Stimulated activated naive CD8-positive, alpha-beta T cell treated with anti-CD3 and anti-CD28 coated beads, Interleukin-15, Interleukin-2, amounts not matched to agents 100 ng/mL and 50 ng/mL, for 24 hours (primary cell): ENCODE measurements at regions not wholly inside any gene's neighbourhood (a gene's known extent, or its start where the extent isn't known, plus 50 kb on each side); places are given as distances from the start of the nearest gene placed in this dataset.

Experiments used
- H3K27ac Mint-ChIP-seq: one replicate; pipeline ENCODE4 v1.8.0; 2021; ENCODE audit warnings: mild to moderate bottlenecking, mixed read lengths
- H3K27me3 Mint-ChIP-seq: one replicate; pipeline ENCODE4 v1.8.0; 2021; ENCODE audit warnings: mixed read lengths
- H3K36me3 Mint-ChIP-seq: one replicate; pipeline ENCODE4 v1.8.0; 2021; ENCODE audit warnings: low read depth, mixed read lengths
- H3K4me1 Mint-ChIP-seq: one replicate; pipeline ENCODE4 v1.8.0; 2021; ENCODE audit warnings: low read depth, mixed read lengths
- H3K4me3 Mint-ChIP-seq: one replicate; pipeline ENCODE4 v1.8.0; 2021; ENCODE audit warnings: mild to moderate bottlenecking, mixed read lengths
- H3K9me3 Mint-ChIP-seq: one replicate; pipeline ENCODE4 v1.8.0; 2021; ENCODE audit warnings: mixed read lengths

DNA sequence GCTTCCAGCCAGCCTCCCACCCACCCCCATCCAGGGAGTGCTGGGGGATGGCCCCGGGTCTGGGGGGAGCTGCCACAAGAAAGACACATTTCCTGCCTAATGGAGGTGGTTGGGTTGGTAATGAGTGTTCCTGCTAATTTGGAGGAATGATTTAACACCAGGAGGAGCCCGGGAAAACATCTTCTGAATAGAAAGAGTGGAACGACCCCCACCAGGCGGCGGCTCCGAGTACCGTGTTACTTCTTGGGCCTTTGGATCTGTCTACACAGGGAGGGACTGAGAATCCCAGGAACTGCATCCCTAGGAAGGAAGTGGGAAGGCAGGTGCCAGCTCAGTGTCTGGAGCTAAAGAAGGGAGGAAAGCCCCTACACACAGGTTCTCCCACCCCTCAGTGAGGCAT, 64.6 kb downstream of the TSPAN17 start:
- Mint-ChIP-seq H3K9me3 (no peaks in the 10 kb centered on the region), H3K36me3 (no peaks in the 10 kb centered on the region), H3K4me1 (no peaks in the 10 kb centered on the region), H3K27me3 (peaks cover 61% of the 10 kb centered on the region), H3K4me3 (no peak overlapping the region), H3K27ac (no peak overlapping the region)

DNA sequence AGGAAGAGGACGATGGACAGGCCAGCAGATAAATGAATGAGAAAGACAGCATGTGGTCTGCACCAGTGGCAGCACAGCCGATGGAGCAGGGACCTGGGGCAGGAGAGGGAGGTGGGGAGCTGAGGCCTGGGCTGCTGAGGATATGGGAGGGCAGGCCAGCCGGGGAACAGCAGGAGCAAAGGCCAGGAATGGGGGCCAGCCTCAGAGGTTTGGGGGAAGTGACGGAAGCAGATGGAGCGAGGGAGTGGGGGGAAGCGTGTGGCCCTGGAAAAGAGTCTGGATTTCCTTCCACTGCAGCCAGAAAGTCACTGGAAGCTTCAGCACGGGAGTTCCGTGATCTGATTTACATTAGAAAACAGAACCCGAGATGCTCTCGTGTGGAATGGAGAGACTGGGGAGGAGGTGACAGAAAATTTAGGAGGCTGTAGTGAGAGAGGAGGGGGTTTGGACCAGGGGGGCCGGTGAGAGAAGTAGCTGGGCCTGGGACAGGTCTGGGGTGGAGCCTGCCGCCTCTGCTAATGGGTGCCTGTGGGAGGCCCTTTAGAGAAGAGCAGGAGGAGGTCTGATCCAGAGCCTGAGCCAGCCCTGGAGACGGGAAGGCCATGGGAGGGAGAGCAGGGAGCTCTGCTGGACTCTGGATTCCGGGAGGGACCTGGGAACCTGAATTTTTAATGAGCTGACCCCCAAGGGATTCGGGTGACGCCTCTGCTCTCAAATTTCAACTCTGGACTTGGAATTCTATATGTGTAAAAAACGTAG, 65.4 kb downstream of the TSPAN17 start:
- Mint-ChIP-seq H3K4me3 (no peak overlapping the region), H3K36me3 (no peaks in the 10 kb centered on the region), H3K27ac (no peak overlapping the region), H3K27me3 (peaks cover 58% of the 10 kb centered on the region), H3K9me3 (no peaks in the 10 kb centered on the region), H3K4me1 (no peaks in the 10 kb centered on the region)

DNA sequence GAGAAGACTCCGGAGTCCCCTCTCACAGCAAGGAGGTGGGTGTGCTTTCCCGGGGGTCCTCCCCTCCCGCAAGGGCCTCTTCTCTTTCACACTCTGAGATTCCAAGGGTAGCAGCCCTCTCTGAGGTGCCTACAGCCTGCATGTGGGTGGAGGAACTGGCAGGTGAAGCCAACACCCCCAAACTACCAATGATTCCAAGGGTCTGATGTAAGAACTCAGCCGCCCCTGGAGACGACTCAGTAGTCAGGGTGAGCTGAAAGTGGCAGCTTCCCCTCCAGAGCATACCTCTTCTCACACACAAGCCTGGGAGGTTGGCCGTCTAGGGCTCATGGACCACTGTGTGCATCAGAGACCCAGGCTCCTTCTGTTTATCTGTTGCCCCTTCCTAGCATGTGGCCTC, 66.1 kb downstream of the TSPAN17 start:
- Mint-ChIP-seq H3K27me3 (peaks cover 60% of the 10 kb centered on the region), H3K4me3 (no peak overlapping the region), H3K9me3 (no peaks in the 10 kb centered on the region), H3K4me1 (no peaks in the 10 kb centered on the region), H3K36me3 (no peaks in the 10 kb centered on the region), H3K27ac (no peak overlapping the region)

DNA sequence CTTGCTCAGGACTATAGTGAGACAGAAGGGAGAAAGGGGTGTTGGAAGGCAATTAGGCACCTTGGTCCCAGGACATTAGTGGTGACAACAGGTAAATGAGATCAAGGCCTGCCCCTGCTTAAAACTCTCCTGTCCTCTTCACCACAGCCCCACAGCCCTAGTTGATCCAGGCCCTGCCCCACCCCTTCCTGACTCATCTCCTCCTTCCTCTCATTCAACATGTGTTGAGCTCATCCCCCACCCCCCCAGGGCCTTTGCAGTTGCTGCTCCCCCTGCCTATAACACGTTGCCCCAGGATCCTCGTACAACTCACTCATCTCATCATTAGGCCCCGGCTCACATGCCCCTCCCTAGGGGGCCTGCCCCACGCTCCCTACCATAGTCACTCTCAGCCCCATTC, 66.8 kb downstream of the TSPAN17 start:
- Mint-ChIP-seq H3K4me3 (no peak overlapping the region), H3K9me3 (no peaks in the 10 kb centered on the region), H3K27ac (no peak overlapping the region), H3K27me3 (peaks cover 67% of the 10 kb centered on the region), H3K4me1 (no peaks in the 10 kb centered on the region), H3K36me3 (no peaks in the 10 kb centered on the region)

- no peaks in the 10 kb centered on the region for H3K4me1 Mint-ChIP-seq
- H3K36me3 Mint-ChIP-seq, result no peaks in the 10 kb centered on the region
- H3K9me3 Mint-ChIP-seq, result no peaks in the 10 kb centered on the region
- no peak overlapping the region for H3K4me3 Mint-ChIP-seq
- peaks cover 64% of the 10 kb centered on the region for H3K27me3 Mint-ChIP-seq
- H3K27ac Mint-ChIP-seq, result no peak overlapping the region
Measured at GRCh38 chr5:176716320-176716719, 69.0 kb downstream of the TSPAN17 start.

- Mint-ChIP-seq H3K27me3 (peaks cover 45% of the 10 kb centered on the region), H3K27ac (no peak overlapping the region), H3K9me3 (no peaks in the 10 kb centered on the region), H3K36me3 (no peaks in the 10 kb centered on the region), H3K4me3 (no peak overlapping the region), H3K4me1 (peaks cover 4% of the 10 kb centered on the region)
Measured at GRCh38 chr5:176719113-176719739, 71.9 kb downstream of the TSPAN17 start.

DNA sequence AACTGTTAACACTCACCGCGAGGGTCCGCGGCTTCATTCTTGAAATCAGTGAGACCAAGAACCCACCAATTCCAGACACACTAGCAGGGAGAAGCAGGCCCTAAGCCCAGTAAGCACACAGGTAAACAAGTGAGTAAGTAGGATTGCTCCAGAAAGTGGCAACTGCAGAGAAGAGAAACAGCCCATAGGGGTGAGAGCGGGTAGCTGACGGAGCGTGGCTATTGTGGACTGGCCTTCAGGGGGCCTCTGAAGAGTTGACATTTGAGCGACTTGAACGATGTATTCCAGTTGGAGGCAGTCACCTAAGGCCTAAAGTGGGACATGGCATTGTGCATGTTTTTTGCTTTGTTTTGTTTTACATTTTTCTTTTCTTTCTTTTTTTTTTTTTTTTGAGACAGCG, 74.2 kb downstream of the TSPAN17 start:
- peaks cover 4% of the 10 kb centered on the region for H3K4me1 Mint-ChIP-seq

DNA sequence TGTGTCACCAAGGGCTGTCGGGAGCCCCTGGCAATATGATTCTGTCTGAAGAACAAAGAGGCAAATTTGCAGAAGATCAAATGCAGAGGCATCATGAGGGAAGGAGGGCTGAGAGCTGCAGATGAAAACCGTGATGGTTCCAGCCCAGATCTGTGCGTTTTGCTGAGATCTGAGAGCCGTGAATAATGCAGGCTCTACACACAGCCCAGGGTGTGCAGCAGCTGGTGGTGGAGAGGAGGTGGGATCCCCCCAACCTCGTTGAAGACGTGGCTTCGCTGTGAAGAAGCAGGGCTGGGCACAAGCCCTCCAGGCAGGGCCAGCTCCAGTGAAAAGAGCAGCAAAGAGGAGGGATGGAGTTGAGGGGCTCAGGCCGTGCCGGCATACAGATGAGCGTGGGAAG, 75.5 kb downstream of the TSPAN17 start:
- Mint-ChIP-seq H3K9me3 (no peaks in the 10 kb centered on the region), H3K36me3 (no peaks in the 10 kb centered on the region), H3K4me3 (no peak overlapping the region), H3K27ac (no peak overlapping the region), H3K27me3 (peaks cover 31% of the 10 kb centered on the region), H3K4me1 (peaks cover 4% of the 10 kb centered on the region)

More for the DNA sequence above, 74.2 kb downstream of the TSPAN17 start:
- Mint-ChIP-seq H3K27ac (no peak overlapping the region), H3K9me3 (no peaks in the 10 kb centered on the region), H3K4me3 (no peak overlapping the region), H3K36me3 (no peaks in the 10 kb centered on the region), H3K27me3 (peaks cover 36% of the 10 kb centered on the region)

DNA sequence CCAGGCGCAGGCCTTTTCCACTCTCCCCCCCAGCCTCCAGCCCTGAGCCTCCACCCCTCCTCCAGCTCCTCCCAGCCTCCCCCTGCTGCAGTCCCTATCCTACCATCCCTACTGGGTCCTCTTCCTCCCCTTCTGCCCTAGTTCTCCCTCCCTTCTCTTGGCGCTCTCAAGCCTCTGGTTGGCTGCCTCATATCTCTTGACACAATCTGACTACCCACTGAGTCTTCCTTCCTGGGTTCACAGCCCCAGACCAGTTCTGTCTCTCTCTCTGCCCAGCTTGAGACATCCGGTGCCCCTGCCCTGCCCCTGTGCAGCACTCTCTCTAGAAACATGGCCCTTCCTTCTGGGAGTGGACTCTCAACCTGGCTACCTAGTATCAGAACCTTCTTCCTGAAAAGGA, 76.2 kb downstream of the TSPAN17 start:
- Mint-ChIP-seq H3K4me3 (no peak overlapping the region), H3K9me3 (no peaks in the 10 kb centered on the region), H3K36me3 (no peaks in the 10 kb centered on the region), H3K27ac (no peak overlapping the region), H3K4me1 (peaks cover 4% of the 10 kb centered on the region), H3K27me3 (peaks cover 29% of the 10 kb centered on the region)

DNA sequence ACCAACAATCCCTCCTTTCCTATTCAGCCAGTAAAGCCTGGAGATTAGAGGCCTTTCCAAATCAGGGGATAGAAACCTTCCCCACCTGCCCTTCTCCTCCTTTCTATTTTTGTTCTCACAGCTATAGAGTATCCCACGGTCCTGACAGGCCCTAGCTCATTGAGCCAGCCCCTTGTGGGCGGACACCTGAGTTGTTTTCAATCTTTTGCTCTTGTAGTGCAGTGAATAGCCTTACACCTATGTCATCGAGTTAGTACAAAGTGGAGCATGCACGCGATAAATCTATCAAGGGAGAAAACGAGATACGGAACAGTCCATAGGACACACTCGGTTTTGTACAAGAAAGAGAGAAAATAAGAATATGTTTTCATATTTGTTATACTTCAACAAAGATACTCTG, 77.2 kb downstream of the TSPAN17 start:
- H3K9me3 Mint-ChIP-seq, result no peaks in the 10 kb centered on the region
- no peaks in the 10 kb centered on the region for H3K36me3 Mint-ChIP-seq
- H3K27ac Mint-ChIP-seq, result no peak overlapping the region
- H3K4me3 Mint-ChIP-seq, result no peak overlapping the region
- H3K4me1 Mint-ChIP-seq, result peaks cover 4% of the 10 kb centered on the region
- peaks cover 25% of the 10 kb centered on the region for H3K27me3 Mint-ChIP-seq

GRCh38 chr5:176725521-176726280, 78.4 kb downstream of the TSPAN17 start:
- no peak overlapping the region for H3K4me3 Mint-ChIP-seq
- peaks cover 26% of the 10 kb centered on the region for H3K27me3 Mint-ChIP-seq
- H3K9me3 Mint-ChIP-seq, result no peaks in the 10 kb centered on the region
- H3K36me3 Mint-ChIP-seq, result no peaks in the 10 kb centered on the region
- no peak overlapping the region for H3K27ac Mint-ChIP-seq
- peaks cover 4% of the 10 kb centered on the region for H3K4me1 Mint-ChIP-seq

- H3K27ac Mint-ChIP-seq, result no peak overlapping the region
- no peaks in the 10 kb centered on the region for H3K36me3 Mint-ChIP-seq
- no peaks in the 10 kb centered on the region for H3K9me3 Mint-ChIP-seq
- no peak overlapping the region for H3K4me3 Mint-ChIP-seq
- H3K27me3 Mint-ChIP-seq, result peaks cover 28% of the 10 kb centered on the region
- H3K4me1 Mint-ChIP-seq, result peaks cover 13% of the 10 kb centered on the region
Measured at GRCh38 chr5:176726746-176727527, 79.7 kb downstream of the TSPAN17 start.

DNA sequence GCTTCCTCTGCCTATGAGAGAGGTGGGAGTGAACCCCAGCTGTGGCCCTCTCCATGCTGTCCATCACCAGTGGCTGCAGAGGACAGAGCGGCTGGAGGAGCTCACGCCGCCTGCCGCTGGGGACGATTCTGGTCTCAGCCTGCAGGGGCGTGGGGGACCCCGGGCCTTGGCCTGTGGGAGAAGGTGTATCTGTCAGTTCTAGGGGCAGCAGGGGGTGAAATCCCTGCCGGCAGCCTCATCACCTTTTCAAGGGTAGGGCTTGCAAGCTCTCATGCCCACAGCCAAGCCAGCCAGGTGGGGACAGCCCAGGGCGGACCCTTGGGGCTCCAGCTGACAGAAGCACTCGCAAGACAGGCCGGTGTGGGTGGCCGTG, 80.2 kb downstream of the TSPAN17 start:
- no peaks in the 10 kb centered on the region for H3K9me3 Mint-ChIP-seq
- H3K27me3 Mint-ChIP-seq, result peaks cover 33% of the 10 kb centered on the region
- no peak overlapping the region for H3K27ac Mint-ChIP-seq
- no peaks in the 10 kb centered on the region for H3K36me3 Mint-ChIP-seq
- no peak overlapping the region for H3K4me3 Mint-ChIP-seq
- peaks cover 16% of the 10 kb centered on the region for H3K4me1 Mint-ChIP-seq

DNA sequence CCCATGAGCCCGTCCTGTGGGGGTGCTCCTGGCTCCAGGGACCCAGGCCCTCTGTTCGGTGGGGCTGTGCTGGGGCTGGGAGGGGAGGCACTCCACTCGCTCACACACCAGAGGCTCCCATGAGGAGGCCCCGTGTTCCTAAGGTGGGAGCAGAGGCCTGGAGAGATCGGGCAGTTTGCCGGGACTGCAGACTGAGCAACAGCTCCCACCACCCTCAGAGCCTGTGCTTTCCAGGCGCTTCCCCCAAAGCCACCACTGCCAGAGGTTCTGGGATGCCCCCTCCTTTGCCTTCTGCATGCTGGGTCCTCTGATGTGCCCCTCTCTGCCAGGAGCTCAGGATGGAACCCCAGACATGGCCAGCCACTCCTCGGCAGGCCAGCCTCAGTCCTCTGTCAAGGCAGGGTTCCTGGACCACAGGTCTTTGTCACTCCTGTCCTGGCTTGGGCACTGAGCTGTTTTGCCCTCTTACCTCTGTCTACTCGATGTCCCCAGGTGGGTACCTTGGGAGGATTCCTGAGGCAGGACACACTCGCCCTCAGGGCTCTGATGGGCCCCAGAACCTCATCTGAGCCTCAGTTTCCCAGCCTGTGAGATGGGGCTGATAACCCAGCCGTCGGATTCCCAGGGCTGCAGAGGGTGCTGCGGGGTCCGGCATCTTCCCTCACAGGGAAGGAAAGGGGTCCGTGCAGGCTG, 80.8 kb downstream of the TSPAN17 start:
- H3K4me1 Mint-ChIP-seq, result peaks cover 12% of the 10 kb centered on the region
- no peak overlapping the region for H3K27ac Mint-ChIP-seq
- no peaks in the 10 kb centered on the region for H3K9me3 Mint-ChIP-seq
- no peaks in the 10 kb centered on the region for H3K36me3 Mint-ChIP-seq
- H3K4me3 Mint-ChIP-seq, result no peak overlapping the region
- H3K27me3 Mint-ChIP-seq, result peaks cover 37% of the 10 kb centered on the region
